ENCODE measurements at regions not wholly inside any gene's neighbourhood (a gene's known extent, or its start where the extent isn't known, plus 50 kb on each side); places are given as distances from the start of the nearest gene placed in this dataset.
"Not testable (repeated sequence)": the region's sequence is repeated elsewhere in the genome, so short reads cannot be mapped to it uniquely, and the experiment has no call there.

- POLR2A ChIA-PET: no interaction called here
- no peak overlapping the region for H3K4me3 Mint-ChIP-seq
- CTCF ChIA-PET: no interaction called here
- no peaks in the 10 kb centered on the region for H3K27me3 Mint-ChIP-seq
- H3K4me1 Mint-ChIP-seq (ENCODE audit: low read depth): no peaks in the 10 kb centered on the region
- H3K27ac Mint-ChIP-seq: no peak overlapping the region
- H3K36me3 Mint-ChIP-seq: no peaks in the 10 kb centered on the region
- H3K9me3 Mint-ChIP-seq: no peaks in the 10 kb centered on the region
- intact Hi-C loops (cut with micrococcal nuclease): no loop called here
- no peak for DNase-seq
Measured at GRCh38 chr5:86152988-86153560, 464.7 kb upstream of the COX7C start.

- no peaks in the 10 kb centered on the region for H3K36me3 Mint-ChIP-seq
- ChIA-PET POLR2A (no interaction called here), CTCF (no interaction called here)
- no peak for DNase-seq
- intact Hi-C loops (cut with micrococcal nuclease): no loop called here
- no peaks in the 10 kb centered on the region for H3K4me1 Mint-ChIP-seq (ENCODE audit: low read depth)
- no peak overlapping the region for H3K4me3 Mint-ChIP-seq
- H3K27ac Mint-ChIP-seq: no peak overlapping the region
- no peaks in the 10 kb centered on the region for H3K9me3 Mint-ChIP-seq
- H3K27me3 Mint-ChIP-seq: no peaks in the 10 kb centered on the region
Measured at GRCh38 chr5:86155796-86156195, 461.9 kb upstream of the COX7C start.

GRCh38 chr5:86170194-86170593, 447.5 kb upstream of the COX7C start:
- Mint-ChIP-seq H3K27ac (no peak overlapping the region), H3K4me3 (no peak overlapping the region), H3K9me3 (no peaks in the 10 kb centered on the region), H3K4me1 (ENCODE audit: low read depth) (no peaks in the 10 kb centered on the region), H3K36me3 (no peaks in the 10 kb centered on the region), H3K27me3 (no peaks in the 10 kb centered on the region)
- DNase-seq: no peak
- POLR2A ChIA-PET: no interaction called here
- intact Hi-C loops (cut with micrococcal nuclease): no loop called here
- CTCF ChIA-PET: no interaction called here

- H3K27me3 Mint-ChIP-seq: no peaks in the 10 kb centered on the region
- POLR2A ChIA-PET: no interaction called here
- no peaks in the 10 kb centered on the region for H3K9me3 Mint-ChIP-seq
- no peak overlapping the region for H3K27ac Mint-ChIP-seq
- no peak overlapping the region for H3K4me3 Mint-ChIP-seq
- H3K36me3 Mint-ChIP-seq: no peaks in the 10 kb centered on the region
- CTCF ChIA-PET: no interaction called here
- no peak for DNase-seq
- intact Hi-C loops (cut with micrococcal nuclease): no loop called here
- no peaks in the 10 kb centered on the region for H3K4me1 Mint-ChIP-seq (ENCODE audit: low read depth)
Measured at GRCh38 chr5:86175224-86175623, 442.5 kb upstream of the COX7C start.

GRCh38 chr5:86199287-86199686, 418.5 kb upstream of the COX7C start:
- Mint-ChIP-seq H3K36me3 (no peaks in the 10 kb centered on the region), H3K27me3 (no peaks in the 10 kb centered on the region), H3K4me3 (no peak overlapping the region), H3K9me3 (no peaks in the 10 kb centered on the region), H3K27ac (no peak overlapping the region), H3K4me1 (ENCODE audit: low read depth) (no peaks in the 10 kb centered on the region)
- DNase-seq: no peak
- intact Hi-C loops (cut with micrococcal nuclease): no loop called here
- ChIA-PET POLR2A (no interaction called here), CTCF (no interaction called here)

GRCh38 chr5:86228147-86228546, 389.6 kb upstream of the COX7C start:
- H3K9me3 Mint-ChIP-seq: peaks cover 2% of the 10 kb centered on the region

GRCh38 chr5:86232246-86232645, 385.5 kb upstream of the COX7C start:
- H3K9me3 Mint-ChIP-seq: no peaks in the 10 kb centered on the region
- no peaks in the 10 kb centered on the region for H3K27me3 Mint-ChIP-seq
- H3K4me1 Mint-ChIP-seq (ENCODE audit: low read depth): no peaks in the 10 kb centered on the region
- H3K4me3 Mint-ChIP-seq: no peak overlapping the region
- CTCF ChIA-PET: no interaction called here
- intact Hi-C loops (cut with micrococcal nuclease): no loop called here
- no peaks in the 10 kb centered on the region for H3K36me3 Mint-ChIP-seq
- POLR2A ChIA-PET: no interaction called here
- DNase-seq: no peak
- H3K27ac Mint-ChIP-seq: no peak overlapping the region

More at GRCh38 chr5:86228147-86228546, 389.6 kb upstream of the COX7C start:
- POLR2A ChIA-PET: no interaction called here
- H3K27ac Mint-ChIP-seq: no peak overlapping the region
- H3K4me3 Mint-ChIP-seq: no peak overlapping the region
- CTCF ChIA-PET: no interaction called here
- H3K27me3 Mint-ChIP-seq: no peaks in the 10 kb centered on the region
- no peaks in the 10 kb centered on the region for H3K4me1 Mint-ChIP-seq (ENCODE audit: low read depth)
- DNase-seq: no peak
- intact Hi-C loops (cut with micrococcal nuclease): no loop called here
- H3K36me3 Mint-ChIP-seq: no peaks in the 10 kb centered on the region

- no peak overlapping the region for H3K27ac Mint-ChIP-seq
- ChIA-PET POLR2A (no interaction called here), CTCF (interaction anchor here (0.7 kb wide), 1 partner anchor 14 kb away, joined by 3 read pairs; no protein-coding TSS in a partner anchor)
- intact Hi-C loops (cut with micrococcal nuclease): no loop called here
- no peaks in the 10 kb centered on the region for H3K36me3 Mint-ChIP-seq
- no peaks in the 10 kb centered on the region for H3K27me3 Mint-ChIP-seq
- DNase-seq: no peak
- no peaks in the 10 kb centered on the region for H3K9me3 Mint-ChIP-seq
- no peak overlapping the region for H3K4me3 Mint-ChIP-seq
- H3K4me1 Mint-ChIP-seq (ENCODE audit: low read depth): no peaks in the 10 kb centered on the region
Measured at GRCh38 chr5:86244153-86244552, 373.6 kb upstream of the COX7C start.

GRCh38 chr5:86257871-86258270, 359.9 kb upstream of the COX7C start:
- H3K27ac Mint-ChIP-seq: no peak overlapping the region
- no peak overlapping the region for H3K4me3 Mint-ChIP-seq
- H3K36me3 Mint-ChIP-seq: no peaks in the 10 kb centered on the region
- no peaks in the 10 kb centered on the region for H3K4me1 Mint-ChIP-seq (ENCODE audit: low read depth)
- intact Hi-C loops (cut with micrococcal nuclease): no loop called here
- POLR2A ChIA-PET: no interaction called here
- CTCF ChIA-PET: no interaction called here
- H3K27me3 Mint-ChIP-seq: no peaks in the 10 kb centered on the region
- no peak for DNase-seq
- no peaks in the 10 kb centered on the region for H3K9me3 Mint-ChIP-seq

- DNase-seq; H3K4me3 Mint-ChIP-seq; POLR2A ChIA-PET; H3K9me3 Mint-ChIP-seq; H3K27ac Mint-ChIP-seq; intact Hi-C loops (cut with micrococcal nuclease); H3K36me3 Mint-ChIP-seq; H3K27me3 Mint-ChIP-seq; H3K4me1 Mint-ChIP-seq (ENCODE audit: low read depth); CTCF ChIA-PET: not testable (repeated sequence)
Measured at GRCh38 chr5:86284400-86285190, 333.1 kb upstream of the COX7C start.

- H3K36me3 Mint-ChIP-seq; H3K4me1 Mint-ChIP-seq (ENCODE audit: low read depth); H3K27ac Mint-ChIP-seq; CTCF ChIA-PET; H3K9me3 Mint-ChIP-seq; POLR2A ChIA-PET; H3K4me3 Mint-ChIP-seq; intact Hi-C loops (cut with micrococcal nuclease); H3K27me3 Mint-ChIP-seq; DNase-seq: not testable (repeated sequence)
Measured at GRCh38 chr5:86287437-86287836, 330.3 kb upstream of the COX7C start.

- DNase-seq; intact Hi-C loops (cut with micrococcal nuclease); H3K27ac Mint-ChIP-seq; CTCF ChIA-PET; H3K27me3 Mint-ChIP-seq; POLR2A ChIA-PET; H3K9me3 Mint-ChIP-seq; H3K36me3 Mint-ChIP-seq; H3K4me3 Mint-ChIP-seq; H3K4me1 Mint-ChIP-seq (ENCODE audit: low read depth): not testable (repeated sequence)
Measured at GRCh38 chr5:86289786-86290185, 328.0 kb upstream of the COX7C start.

GRCh38 chr5:86292811-86293210, 324.9 kb upstream of the COX7C start:
- H3K4me1 Mint-ChIP-seq (ENCODE audit: low read depth); CTCF ChIA-PET; POLR2A ChIA-PET; intact Hi-C loops (cut with micrococcal nuclease); H3K4me3 Mint-ChIP-seq; DNase-seq; H3K9me3 Mint-ChIP-seq; H3K27ac Mint-ChIP-seq; H3K36me3 Mint-ChIP-seq; H3K27me3 Mint-ChIP-seq: not testable (repeated sequence)

Data from activated CD4-positive, alpha-beta memory T cell treated with anti-CD3 and anti-CD28 coated beads for 36 hours (primary cell).